ENCODE measurements at regions not wholly inside any gene's neighbourhood (a gene's known extent, or its start where the extent isn't known, plus 50 kb on each side); places are given as distances from the start of the nearest gene placed in this dataset.

DNA sequence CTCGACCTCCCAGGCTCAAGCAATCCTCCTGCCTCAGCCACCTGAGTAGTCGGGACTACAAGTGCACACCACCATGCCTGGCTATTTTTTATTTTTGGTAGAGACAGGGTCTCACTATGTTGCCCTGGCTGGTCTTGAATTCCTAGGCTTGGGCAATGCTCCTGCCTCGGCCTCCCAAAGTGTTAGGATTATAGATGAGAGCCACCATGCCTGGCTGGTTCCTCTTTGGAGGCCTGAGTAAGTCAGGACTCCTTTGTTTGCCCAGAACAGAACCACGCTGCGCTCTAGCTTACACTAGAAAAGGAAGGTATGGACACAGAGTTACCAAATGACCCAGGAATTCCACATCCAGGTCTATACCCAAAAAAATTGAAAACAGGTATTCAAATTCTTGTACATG, 135.9 kb upstream of the SLC1A4 start:
- DNase-seq (ENCODE audit: low read depth): no peak
- TF ChIP-seq, protein P1, sequence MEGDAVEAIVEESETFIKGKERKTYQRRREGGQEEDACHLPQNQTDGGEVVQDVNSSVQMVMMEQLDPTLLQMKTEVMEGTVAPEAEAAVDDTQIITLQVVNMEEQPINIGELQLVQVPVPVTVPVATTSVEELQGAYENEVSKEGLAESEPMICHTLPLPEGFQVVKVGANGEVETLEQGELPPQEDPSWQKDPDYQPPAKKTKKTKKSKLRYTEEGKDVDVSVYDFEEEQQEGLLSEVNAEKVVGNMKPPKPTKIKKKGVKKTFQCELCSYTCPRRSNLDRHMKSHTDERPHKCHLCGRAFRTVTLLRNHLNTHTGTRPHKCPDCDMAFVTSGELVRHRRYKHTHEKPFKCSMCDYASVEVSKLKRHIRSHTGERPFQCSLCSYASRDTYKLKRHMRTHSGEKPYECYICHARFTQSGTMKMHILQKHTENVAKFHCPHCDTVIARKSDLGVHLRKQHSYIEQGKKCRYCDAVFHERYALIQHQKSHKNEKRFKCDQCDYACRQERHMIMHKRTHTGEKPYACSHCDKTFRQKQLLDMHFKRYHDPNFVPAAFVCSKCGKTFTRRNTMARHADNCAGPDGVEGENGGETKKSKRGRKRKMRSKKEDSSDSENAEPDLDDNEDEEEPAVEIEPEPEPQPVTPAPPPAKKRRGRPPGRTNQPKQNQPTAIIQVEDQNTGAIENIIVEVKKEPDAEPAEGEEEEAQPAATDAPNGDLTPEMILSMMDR (conservative IDR thresholded peaks at IDR 0.05; ENCODE audit: control insufficient read depth, insufficient read depth, low read depth, low read length): no peak
- H3K4me3 ChIP-seq (ENCODE audit: control insufficient read depth, low read depth, low read length): no peak overlapping the region

DNA sequence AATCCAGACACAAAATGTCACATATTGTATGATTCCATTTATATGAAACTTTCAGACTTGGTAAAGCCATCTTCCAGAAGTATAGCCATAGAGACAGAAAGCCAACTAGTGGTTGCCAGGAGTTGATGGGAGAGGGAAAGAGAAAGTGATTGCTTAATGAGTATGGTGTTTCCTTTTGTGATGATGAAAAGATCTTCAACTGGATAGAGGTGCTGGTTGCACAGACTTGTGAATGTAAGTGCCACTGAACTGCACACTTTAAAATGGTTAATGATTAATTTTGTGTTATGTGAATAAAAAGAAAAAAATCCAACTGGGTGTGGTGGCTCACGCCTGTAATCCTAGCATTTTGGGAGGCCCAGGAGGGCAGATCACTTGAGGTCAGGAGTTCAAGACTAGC, 135.3 kb upstream of the SLC1A4 start:
- no peak for DNase-seq (ENCODE audit: low read depth)
- TF ChIP-seq, protein P1 (conservative IDR thresholded peaks at IDR 0.05; ENCODE audit: control insufficient read depth, insufficient read depth, low read depth, low read length): no peak
- no peak overlapping the region for H3K4me3 ChIP-seq (ENCODE audit: control insufficient read depth, low read depth, low read length)

DNA sequence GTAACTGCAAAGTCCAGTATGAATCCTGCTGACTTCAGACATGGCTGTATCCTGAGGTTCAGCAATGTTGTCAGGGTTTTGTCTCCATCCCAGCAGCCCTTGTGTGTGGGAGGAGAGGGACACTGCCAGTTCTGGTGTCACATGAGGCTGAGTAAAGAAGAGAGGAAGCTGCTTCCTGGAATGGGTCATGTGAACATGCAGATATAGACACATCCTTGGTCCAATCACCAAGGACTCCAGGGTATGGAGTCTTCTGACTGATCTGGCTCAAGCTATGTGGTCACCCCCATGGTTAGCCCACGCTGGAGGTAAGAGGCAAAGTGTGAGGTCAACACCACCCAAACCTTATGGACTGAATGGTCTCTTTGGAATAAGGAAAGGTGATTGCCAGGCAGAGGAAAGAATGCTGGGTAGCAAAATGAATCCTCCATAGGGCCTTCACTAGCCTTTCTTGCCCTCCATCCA, 134.4 kb upstream of the SLC1A4 start:
- TF ChIP-seq, protein P1 (conservative IDR thresholded peaks at IDR 0.05; ENCODE audit: control insufficient read depth, insufficient read depth, low read depth, low read length): no peak
- DNase-seq (ENCODE audit: low read depth): peak; percentile 89

DNA sequence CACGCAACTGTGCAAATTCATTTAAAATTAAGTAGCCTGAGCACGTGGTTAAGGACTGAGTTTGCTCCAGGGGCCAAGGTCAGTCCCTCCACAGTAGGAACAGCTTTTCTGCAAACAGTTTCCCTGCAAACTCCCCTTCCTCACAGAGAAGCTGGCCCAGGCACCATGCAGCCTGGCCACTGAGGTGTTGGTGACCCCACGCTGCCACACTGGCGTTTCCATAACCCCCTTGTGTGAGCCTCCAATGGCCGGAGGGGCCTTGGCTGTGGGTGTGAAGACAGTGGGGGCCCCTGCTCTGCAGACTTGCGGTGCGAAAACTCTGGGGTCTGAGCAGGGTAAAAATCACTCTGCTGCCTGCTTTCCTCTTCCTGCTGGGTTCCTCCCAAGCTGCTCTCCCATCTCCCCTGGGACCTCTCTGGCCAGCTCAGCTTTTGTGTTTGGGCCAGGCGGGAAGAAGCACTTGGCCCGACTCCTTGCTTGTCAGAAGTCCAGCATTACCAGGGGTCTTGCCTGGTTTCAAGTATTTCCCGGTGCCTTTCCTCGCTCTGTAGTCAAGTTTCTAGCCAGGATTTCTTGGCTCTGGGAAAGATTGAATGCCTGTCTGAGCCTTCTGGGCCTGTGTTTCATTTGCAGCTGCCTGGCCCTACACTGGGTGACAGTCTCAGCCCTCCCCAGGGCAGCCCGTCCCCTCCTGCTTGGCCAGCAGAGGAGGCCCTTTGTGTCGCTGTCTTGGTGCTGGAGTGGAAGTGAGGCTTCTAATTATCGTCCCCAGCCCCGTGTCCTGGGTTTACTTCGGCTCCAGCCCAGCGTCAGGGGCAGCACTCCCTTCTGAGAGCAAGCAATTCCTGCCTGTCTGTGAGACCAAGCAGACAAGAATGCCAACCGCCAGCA, 131.4 kb upstream of the SLC1A4 start:
- peak; percentile 94 for DNase-seq (ENCODE audit: low read depth)
- TF ChIP-seq, protein P1 (conservative IDR thresholded peaks at IDR 0.05; ENCODE audit: control insufficient read depth, insufficient read depth, low read depth, low read length): no peak
- no peak overlapping the region for H3K4me3 ChIP-seq (ENCODE audit: control insufficient read depth, low read depth, low read length)

More for the DNA sequence above, 134.4 kb upstream of the SLC1A4 start:
- H3K4me3 ChIP-seq (ENCODE audit: control insufficient read depth, low read depth, low read length): no peak overlapping the region

DNA sequence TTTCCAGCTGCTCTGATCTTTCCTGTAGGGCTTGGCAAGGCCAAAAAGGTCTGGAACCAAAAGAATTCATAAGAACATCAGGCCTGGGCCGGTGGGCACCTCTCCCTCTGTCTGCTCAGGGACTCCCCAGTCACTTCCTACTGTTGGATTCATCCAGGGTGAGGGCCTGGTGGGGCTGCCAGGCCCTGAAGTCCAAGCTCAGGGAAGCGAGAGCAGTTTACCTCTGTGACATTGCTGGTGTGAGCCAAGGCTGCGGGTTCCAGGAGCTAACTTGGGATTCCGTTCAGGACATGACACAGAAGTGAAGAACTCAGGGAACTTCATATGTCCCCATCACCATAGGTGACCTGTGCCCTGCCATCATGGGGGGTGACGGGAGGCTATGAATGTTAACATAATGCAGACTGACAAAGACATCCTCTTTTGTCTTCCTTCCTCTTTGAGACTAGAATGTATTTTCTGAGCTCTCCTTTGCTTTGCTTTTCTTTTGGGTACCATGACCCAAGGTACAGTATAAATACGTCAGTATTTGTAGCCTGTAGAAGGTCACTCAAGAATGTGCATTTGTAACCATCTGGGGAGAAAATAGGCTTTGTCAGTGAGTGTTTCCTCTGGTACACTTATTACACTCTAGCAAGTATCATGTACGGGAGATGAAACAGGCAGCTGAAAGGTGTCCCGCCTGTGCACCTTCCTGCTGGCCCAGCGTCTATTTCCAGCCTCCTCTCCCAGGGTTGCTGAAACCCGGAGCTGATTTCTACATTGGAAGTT, 130.5 kb upstream of the SLC1A4 start:
- TF ChIP-seq, protein P1 (conservative IDR thresholded peaks at IDR 0.05; ENCODE audit: control insufficient read depth, insufficient read depth, low read depth, low read length): no peak
- no peak overlapping the region for H3K4me3 ChIP-seq (ENCODE audit: control insufficient read depth, low read depth, low read length)
- no peak for DNase-seq (ENCODE audit: low read depth)

DNA sequence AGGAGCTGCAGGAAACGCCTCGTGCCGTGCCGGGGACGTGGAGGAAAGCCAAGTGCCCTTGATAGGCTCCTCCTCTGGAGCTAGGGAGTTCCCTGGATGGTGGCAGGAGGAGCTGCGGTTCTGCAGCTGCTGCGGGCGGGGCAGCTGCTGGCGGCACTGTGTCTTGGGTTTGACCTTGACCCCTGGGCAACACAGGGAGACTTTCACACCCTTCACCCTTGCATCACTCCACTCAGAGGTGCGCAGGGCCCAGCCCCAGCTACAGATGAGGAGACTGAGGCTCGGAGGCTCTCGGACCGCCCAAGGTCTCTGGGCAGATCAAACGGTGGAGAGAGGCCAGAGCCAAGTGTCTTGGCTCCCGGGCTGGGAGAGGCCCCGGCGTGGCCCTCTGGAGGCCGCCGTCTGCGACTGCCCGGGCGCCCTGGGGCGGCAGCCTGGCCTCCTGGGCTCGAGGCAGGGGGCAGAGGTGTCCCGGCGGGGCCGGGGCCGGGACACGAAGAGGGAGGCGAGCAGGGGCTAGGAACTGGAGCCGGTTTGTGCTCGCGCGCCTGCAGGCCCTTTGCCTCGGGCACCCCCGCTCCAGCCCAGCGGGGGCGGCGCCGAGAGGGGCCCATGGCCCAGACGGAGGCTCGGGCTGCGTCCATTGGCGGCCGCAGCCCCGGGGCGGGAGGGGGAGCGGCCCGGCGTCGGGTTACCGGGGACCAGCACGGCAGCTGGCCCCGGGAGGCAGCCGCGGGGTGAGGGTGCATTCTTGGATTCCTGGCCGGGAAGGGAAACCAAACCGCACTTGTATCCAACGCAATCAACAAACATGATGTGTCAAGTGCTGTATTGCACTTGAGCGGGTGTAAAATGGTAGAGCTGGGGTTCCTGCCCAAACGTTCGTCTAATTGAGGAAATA, 129.6 kb upstream of the SLC1A4 start:
- H3K4me3 ChIP-seq (ENCODE audit: control insufficient read depth, low read depth, low read length): no peak overlapping the region
- TF ChIP-seq, protein P1 (conservative IDR thresholded peaks at IDR 0.05; ENCODE audit: control insufficient read depth, insufficient read depth, low read depth, low read length): no peak
- peak; percentile 94 for DNase-seq (ENCODE audit: low read depth)
